ENCODE measurements at regions not wholly inside any gene's neighbourhood (a gene's known extent, or its start where the extent isn't known, plus 50 kb on each side); places are given as distances from the start of the nearest gene placed in this dataset.

DNA sequence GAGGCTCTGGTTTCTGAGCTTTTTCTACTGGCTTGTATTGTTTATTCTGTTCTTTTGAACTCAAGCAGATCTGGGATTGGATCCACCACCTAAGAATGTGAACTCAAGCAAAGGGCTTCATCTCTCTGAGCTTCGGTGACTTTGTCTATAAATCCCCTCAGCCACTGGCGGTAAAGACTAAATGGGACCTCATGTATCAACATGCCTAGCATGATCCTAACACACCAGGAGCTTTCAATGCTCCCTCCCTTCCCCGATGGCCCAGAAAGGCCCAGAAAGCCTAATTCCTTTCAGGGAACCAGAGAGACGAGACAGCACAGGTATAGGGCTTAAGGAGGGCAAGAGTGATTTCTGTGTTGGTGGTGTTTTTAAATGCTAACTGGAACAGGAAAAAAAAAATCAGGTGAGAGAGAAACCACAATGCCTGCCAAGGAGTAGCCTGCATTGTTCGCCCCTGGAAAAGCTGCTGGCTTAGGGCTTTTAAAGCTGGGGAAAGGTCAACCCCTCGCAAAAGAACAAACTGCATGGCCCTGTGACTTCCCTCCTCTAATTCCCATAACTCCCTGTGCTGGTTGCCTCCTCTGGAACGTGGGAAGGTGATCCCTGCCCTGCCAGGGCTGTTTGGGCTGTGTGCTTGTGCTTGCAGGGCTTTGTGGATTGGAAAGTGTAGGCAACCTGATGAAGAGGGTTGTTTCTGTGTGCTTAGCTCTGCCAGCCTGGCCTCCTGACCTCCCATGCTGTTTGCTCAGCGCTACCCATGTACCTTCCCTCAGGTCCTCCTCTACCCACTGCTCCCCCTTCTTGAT lies 147.0 kb downstream of the PLPP3 start:
- POLR2A ChIA-PET = no interaction called here

DNA sequence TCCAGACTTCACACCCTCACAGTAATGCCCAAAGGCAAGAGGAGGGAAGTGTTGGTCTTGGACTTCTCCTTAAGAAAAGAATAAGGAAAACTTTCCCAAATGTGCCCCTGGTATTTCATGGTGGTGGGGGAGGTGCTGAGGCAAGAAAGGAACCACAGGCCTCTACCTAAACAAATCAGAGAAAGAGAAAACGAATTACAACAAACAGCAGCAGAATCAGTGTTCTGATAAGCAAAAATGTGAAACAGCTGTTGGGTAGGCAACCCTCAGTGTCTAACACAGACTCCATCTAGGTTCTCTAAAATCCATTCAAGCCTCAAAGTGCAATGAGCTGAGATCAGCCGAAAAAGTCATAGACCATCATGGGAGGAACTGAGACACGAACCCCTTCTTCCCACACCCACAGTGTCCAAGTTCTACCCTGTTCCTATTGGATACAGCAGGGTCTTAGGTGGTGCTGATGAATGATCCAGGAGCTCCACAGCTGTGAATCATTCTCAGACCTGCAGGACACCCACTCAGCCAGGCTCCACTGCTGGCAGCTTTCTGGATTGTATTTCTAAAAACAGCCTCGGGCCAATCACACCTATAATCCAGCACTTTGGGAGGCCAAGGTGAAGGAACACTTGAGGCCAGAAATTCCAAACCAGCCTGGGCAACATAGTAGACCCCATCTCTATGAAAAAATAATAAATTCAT lies 149.1 kb downstream of the PLPP3 start:
- DNase-seq = no peak
- H3K4me3 Mint-ChIP-seq = no peak overlapping the region
- no peaks in the 10 kb centered on the region for H3K36me3 Mint-ChIP-seq (ENCODE audit: low read depth)
- no peak for ATAC-seq
- no peak overlapping the region for H3K27ac Mint-ChIP-seq
- H3K4me1 Mint-ChIP-seq (ENCODE audit: low read depth) = no peaks in the 10 kb centered on the region
- no peaks in the 10 kb centered on the region for H3K27me3 Mint-ChIP-seq (ENCODE audit: low read depth)
- CTCF ChIA-PET = no interaction called here
- H3K9me3 Mint-ChIP-seq (ENCODE audit: insufficient read depth) = no peaks in the 10 kb centered on the region
- POLR2A ChIA-PET = no interaction called here

More for the DNA sequence above, 147.0 kb downstream of the PLPP3 start:
- CTCF ChIA-PET = no interaction called here
- Mint-ChIP-seq H3K36me3 (ENCODE audit: low read depth) (no peaks in the 10 kb centered on the region), H3K4me3 (no peak overlapping the region), H3K27ac (no peak overlapping the region), H3K9me3 (ENCODE audit: insufficient read depth) (no peaks in the 10 kb centered on the region), H3K27me3 (ENCODE audit: low read depth) (no peaks in the 10 kb centered on the region), H3K4me1 (ENCODE audit: low read depth) (no peaks in the 10 kb centered on the region)
- ATAC-seq (no peak), DNase-seq (no peak)

DNA sequence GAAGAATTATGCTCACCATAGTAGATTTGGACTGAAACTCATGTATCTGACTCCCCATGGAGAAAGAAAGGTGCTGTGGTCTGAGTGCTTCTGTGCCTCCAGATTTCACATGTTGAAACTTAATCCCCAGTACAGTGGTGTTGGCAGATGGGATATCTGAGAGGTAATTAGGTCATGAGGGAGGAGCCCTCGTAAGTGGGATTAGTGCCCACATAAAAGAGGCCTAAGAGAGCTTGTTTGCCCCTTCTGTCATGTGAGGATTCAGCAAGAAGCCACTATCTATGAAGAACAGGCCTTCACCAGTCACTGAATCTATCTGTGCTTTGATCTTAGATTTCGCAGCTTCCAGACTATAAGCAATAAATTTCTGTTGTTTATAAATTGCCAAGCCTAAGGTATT lies 150.1 kb downstream of the PLPP3 start:
- H3K9me3 Mint-ChIP-seq (ENCODE audit: insufficient read depth) = no peaks in the 10 kb centered on the region
- CTCF ChIA-PET = no interaction called here
- no peaks in the 10 kb centered on the region for H3K36me3 Mint-ChIP-seq (ENCODE audit: low read depth)
- no peak overlapping the region for H3K27ac Mint-ChIP-seq
- POLR2A ChIA-PET = no interaction called here
- H3K4me1 Mint-ChIP-seq (ENCODE audit: low read depth) = no peaks in the 10 kb centered on the region
- no peak overlapping the region for H3K4me3 Mint-ChIP-seq
- H3K27me3 Mint-ChIP-seq (ENCODE audit: low read depth) = no peaks in the 10 kb centered on the region
- no peak for ATAC-seq
- DNase-seq = no peak

DNA sequence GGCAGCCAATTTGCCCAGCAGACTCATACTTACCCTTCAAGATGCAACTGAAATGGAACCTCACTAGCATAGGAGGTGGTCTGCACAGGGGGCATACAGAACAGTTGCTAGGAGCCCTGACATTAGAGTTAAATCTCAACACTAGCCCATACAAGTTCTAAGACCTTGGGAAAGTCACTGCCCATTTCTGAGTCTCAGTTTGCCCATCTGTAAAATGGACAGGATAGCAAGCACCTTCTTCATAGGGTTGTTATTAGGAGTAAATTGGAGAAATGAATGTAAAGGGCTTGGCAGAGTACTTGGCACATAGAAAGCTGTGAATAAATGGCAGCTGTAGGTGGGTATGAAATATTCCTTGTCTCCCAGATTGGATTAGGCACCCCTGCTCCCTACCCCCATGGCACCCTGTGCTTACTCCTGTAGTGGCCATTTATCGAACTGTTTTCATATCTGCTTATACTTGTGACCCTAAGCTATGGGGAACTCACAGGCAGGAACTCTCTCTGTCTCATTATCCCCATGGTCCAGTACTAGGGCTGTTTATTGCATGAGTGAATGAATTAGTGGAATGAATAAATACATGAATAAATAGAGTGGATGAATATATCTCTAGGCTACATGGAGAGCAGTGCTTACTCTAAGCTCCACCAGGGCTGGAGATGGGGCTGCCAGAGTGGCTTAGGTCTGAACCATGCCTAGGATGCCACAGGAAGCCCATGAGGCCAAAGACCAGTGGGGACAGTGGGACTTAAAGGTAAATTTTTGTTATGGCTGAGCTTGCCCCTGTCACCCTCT lies 152.6 kb downstream of the PLPP3 start:
- no peak overlapping the region for H3K4me3 Mint-ChIP-seq
- no peak for DNase-seq
- no peaks in the 10 kb centered on the region for H3K4me1 Mint-ChIP-seq (ENCODE audit: low read depth)
- no peaks in the 10 kb centered on the region for H3K9me3 Mint-ChIP-seq (ENCODE audit: insufficient read depth)
- no peak overlapping the region for H3K27ac Mint-ChIP-seq
- no peak for ATAC-seq
- no peaks in the 10 kb centered on the region for H3K27me3 Mint-ChIP-seq (ENCODE audit: low read depth)
- no peaks in the 10 kb centered on the region for H3K36me3 Mint-ChIP-seq (ENCODE audit: low read depth)
- ChIA-PET POLR2A (interaction anchor here (0.7 kb wide), 1 partner anchor 127 kb away, joined by 3 read pairs; no protein-coding TSS in a partner anchor), CTCF (no interaction called here)

DNA sequence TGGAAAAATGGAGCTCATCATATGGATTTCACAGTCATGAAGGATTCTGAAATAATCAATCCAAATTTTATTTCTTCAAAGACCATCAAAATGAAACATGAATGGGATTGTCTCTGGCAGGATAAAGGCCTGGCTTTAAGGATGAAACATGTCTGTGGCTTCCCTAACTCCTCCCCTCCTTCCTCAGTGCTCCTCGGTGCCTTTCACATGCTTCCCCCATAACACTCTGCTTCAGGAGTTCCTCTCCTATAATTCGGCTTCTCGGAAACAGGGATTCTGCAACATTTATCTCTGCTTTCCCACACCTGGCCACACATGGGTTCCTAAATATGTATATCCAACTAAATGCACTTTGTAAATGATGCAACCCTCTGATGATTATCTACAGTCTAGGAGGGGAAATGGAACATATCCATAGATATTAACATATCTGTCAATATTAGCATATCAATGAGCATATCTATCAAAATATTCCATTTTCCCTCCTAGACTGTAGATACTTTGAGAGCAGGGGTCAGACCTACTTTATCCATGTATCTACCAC lies 153.8 kb downstream of the PLPP3 start:
- DNase-seq (no peak), ATAC-seq (no peak)
- ChIA-PET POLR2A (no interaction called here), CTCF (no interaction called here)
- no peak overlapping the region for H3K27ac Mint-ChIP-seq
- H3K4me3 Mint-ChIP-seq = no peak overlapping the region
- H3K9me3 Mint-ChIP-seq (ENCODE audit: insufficient read depth) = no peaks in the 10 kb centered on the region
- H3K27me3 Mint-ChIP-seq (ENCODE audit: low read depth) = no peaks in the 10 kb centered on the region
- no peaks in the 10 kb centered on the region for H3K4me1 Mint-ChIP-seq (ENCODE audit: low read depth)
- H3K36me3 Mint-ChIP-seq (ENCODE audit: low read depth) = no peaks in the 10 kb centered on the region

DNA sequence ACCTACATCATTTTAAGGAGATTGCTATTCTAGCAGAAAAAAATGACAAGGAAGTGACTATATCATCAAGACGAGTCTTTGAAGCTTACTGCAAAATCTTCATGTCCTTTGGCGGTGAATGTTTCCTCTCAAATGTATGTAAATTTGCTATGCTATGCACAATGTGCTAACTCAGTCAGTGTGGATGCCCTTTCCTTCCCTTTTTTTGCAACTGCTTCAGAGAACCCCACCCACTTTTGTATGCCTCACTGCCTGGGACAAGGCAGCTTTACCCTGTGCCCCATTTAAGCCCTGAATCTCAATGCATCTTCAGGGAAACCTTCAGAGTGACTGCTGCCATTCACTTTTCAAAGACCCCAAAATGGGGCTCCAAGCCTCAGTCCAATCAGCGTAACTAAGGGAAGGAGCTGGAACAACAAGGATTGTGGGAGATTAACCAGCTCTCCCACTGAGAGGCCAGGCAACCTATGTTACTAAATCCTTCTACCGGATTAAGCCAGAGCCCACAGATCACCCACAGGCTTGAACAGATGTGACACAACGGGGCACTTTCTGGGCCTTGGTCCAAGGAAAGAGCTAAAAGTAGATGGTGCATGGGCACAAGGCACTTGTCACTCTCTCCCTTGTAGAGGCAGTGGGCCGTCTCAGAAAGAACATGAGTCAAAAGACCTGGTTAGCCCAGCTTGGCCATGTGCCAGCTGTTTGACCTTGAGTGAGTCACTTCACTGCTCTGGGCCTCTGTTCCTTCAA lies 154.4 kb downstream of the PLPP3 start:
- no peaks in the 10 kb centered on the region for H3K27me3 Mint-ChIP-seq (ENCODE audit: low read depth)
- CTCF ChIA-PET = no interaction called here
- POLR2A ChIA-PET = no interaction called here
- H3K9me3 Mint-ChIP-seq (ENCODE audit: insufficient read depth) = no peaks in the 10 kb centered on the region
- ATAC-seq (no peak), DNase-seq (no peak)
- H3K27ac Mint-ChIP-seq = no peak overlapping the region
- no peak overlapping the region for H3K4me3 Mint-ChIP-seq
- no peaks in the 10 kb centered on the region for H3K4me1 Mint-ChIP-seq (ENCODE audit: low read depth)
- no peaks in the 10 kb centered on the region for H3K36me3 Mint-ChIP-seq (ENCODE audit: low read depth)

DNA sequence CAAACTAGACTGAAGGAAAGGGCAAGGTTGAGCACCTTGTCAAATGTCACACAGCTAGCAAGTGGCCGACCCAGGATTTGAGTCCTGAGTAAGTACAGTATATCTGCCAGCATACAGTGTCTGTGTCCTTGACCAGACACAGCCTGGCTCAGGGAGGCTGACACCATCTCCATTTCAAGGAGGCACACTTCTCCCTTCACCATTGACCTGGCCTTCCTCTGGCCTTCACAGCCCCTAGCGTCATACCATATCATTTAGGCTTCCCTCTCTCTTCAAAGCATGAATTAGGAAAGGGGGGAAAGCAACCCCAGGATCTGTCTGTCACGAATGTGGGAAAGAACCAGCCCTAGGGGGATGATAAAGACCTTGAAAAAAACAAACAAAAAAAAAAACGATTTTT lies 155.6 kb downstream of the PLPP3 start:
- POLR2A ChIA-PET = no interaction called here
- ATAC-seq = no peak
- no peaks in the 10 kb centered on the region for H3K36me3 Mint-ChIP-seq (ENCODE audit: low read depth)
- no peak for DNase-seq
- no peaks in the 10 kb centered on the region for H3K27me3 Mint-ChIP-seq (ENCODE audit: low read depth)
- CTCF ChIA-PET = no interaction called here
- no peak overlapping the region for H3K27ac Mint-ChIP-seq
- H3K9me3 Mint-ChIP-seq (ENCODE audit: insufficient read depth) = no peaks in the 10 kb centered on the region
- no peak overlapping the region for H3K4me3 Mint-ChIP-seq
- H3K4me1 Mint-ChIP-seq (ENCODE audit: low read depth) = no peaks in the 10 kb centered on the region

DNA sequence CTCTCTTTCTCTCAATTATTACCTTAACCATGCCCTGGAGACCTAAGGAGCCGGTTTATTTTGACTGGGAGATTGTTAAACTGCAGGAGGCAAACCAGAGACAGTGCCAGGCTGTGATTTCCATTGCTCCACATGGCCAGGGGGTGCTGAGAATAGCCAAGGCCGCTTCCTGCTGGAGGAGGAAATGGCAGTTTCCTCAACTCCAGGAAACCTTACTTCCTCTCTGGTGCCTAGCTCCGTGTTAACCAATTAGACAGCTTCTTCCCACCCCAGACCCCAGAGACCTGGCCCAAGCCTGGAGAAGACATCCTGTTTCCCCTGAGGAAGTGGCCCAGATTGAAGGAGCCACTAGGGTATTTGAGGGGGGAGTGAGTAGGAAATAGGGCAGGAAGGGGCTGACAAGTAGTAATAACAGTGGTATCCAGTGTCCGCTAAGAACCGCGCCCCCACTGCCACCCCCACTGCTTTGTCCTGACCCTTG lies 161.2 kb downstream of the PLPP3 start:
- Mint-ChIP-seq H3K27ac (no peak overlapping the region), H3K27me3 (ENCODE audit: low read depth) (no peaks in the 10 kb centered on the region), H3K36me3 (ENCODE audit: low read depth) (no peaks in the 10 kb centered on the region), H3K4me1 (ENCODE audit: low read depth) (no peaks in the 10 kb centered on the region), H3K9me3 (ENCODE audit: insufficient read depth) (no peaks in the 10 kb centered on the region), H3K4me3 (no peak overlapping the region)
- no peak for ATAC-seq
- ChIA-PET CTCF (no interaction called here), POLR2A (no interaction called here)
- no peak for DNase-seq

DNA sequence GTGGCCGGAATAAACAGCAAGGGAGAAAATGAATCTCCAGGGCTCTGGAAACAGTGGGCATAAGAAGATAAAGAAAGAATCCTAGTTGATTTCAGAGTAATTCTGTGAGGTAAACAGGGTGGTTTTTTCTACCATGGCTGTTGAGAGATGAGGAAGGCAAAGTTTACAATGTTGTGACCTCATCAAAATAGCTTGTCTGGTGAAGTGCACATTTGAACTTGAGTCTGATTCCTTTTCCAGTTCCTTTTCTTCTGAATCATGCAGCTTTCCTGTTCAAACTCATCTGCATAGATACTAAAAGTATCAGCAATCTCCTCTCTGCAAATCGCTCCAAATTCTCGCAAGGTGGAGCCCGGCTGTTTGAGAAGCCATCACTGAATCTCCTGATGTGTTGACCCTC lies 161.7 kb downstream of the PLPP3 start:
- H3K4me3 Mint-ChIP-seq = no peak overlapping the region
- H3K27me3 Mint-ChIP-seq (ENCODE audit: low read depth) = no peaks in the 10 kb centered on the region
- no peak for ATAC-seq
- ChIA-PET CTCF (no interaction called here), POLR2A (no interaction called here)
- no peak for DNase-seq
- no peaks in the 10 kb centered on the region for H3K9me3 Mint-ChIP-seq (ENCODE audit: insufficient read depth)
- H3K27ac Mint-ChIP-seq = no peak overlapping the region
- H3K4me1 Mint-ChIP-seq (ENCODE audit: low read depth) = no peaks in the 10 kb centered on the region
- no peaks in the 10 kb centered on the region for H3K36me3 Mint-ChIP-seq (ENCODE audit: low read depth)

DNA sequence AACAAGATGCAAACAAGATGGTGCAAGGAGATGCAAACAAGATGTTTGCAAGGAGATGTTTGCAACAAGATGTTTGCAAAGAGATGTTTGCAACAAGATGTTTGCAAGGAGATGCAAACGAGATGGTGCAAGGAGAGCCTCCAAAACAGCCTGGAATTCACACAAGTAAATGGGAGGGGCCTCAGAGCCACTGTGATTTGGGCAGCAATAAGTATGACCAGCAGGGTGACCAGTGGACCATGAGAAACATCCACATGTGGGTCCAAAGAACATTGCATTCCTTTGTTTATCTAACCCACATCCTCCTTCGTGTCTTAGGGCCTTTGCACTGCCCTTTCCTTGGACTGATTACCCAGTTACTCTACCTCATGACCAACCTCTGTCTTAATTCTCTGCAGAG lies 162.9 kb downstream of the PLPP3 start:
- Mint-ChIP-seq H3K4me1 (ENCODE audit: low read depth) (no peaks in the 10 kb centered on the region), H3K36me3 (ENCODE audit: low read depth) (no peaks in the 10 kb centered on the region), H3K9me3 (ENCODE audit: insufficient read depth) (no peaks in the 10 kb centered on the region), H3K27ac (no peak overlapping the region), H3K4me3 (no peak overlapping the region), H3K27me3 (ENCODE audit: low read depth) (no peaks in the 10 kb centered on the region)
- ChIA-PET CTCF (no interaction called here), POLR2A (no interaction called here)
- DNase-seq = no peak
- ATAC-seq = no peak

DNA sequence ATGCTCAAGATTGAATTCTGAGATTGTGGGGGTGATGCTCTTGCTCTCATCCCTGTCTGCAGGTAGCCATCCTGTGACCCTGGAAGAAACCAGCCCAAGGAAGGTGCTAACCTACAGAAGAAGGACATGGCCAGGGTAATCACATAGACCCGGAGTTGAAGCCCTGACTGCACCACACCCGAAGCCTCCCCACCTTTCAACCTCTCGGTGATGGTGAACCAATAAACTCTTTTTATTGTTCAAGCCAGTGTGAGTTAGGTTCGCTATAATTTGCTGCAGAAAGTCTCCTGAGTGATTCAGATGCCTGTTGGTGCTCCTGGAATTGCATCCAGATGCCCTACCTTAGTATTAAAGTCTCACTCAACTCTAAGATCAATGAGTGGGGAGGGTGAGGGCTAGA lies 163.6 kb downstream of the PLPP3 start:
- ChIA-PET CTCF (no interaction called here), POLR2A (no interaction called here)
- Mint-ChIP-seq H3K36me3 (ENCODE audit: low read depth) (no peaks in the 10 kb centered on the region), H3K4me1 (ENCODE audit: low read depth) (no peaks in the 10 kb centered on the region), H3K27me3 (ENCODE audit: low read depth) (no peaks in the 10 kb centered on the region), H3K27ac (no peak overlapping the region), H3K9me3 (ENCODE audit: insufficient read depth) (no peaks in the 10 kb centered on the region), H3K4me3 (no peak overlapping the region)
- ATAC-seq (no peak), DNase-seq (no peak)

Measured in activated CD8-positive, alpha-beta T cell treated with anti-CD3 and anti-CD28 coated beads, Interleukin-2, amount 10 ng/mL, durations not matched to agents 7 days and 5 days (primary cell).